AG09319 (cell line): ENCODE measurements at regions not wholly inside any gene's neighbourhood (a gene's known extent, or its start where the extent isn't known, plus 50 kb on each side); places are given as distances from the start of the nearest gene placed in this dataset.
A peak's percentile ranks its signal among the peaks of the same experiment; 100 is the strongest.

Experiments
- DNase-seq: peaks from one replicate; pipeline ENCODE4 v3.0.0-alpha.2; 2010; ENCODE audit warnings: low read depth; ENCODE audit errors: extremely low read depth
- CTCF ChIP-seq: IDR thresholded peaks from 2 replicates; pipeline ENCODE4 v1.5.1; 2011; ENCODE audit warnings: low read depth, mild to moderate bottlenecking, inconsistent platforms, low read length, moderate library complexity

GRCh38 chr10:55146032-55146431, 345.0 kb upstream of the PCDH15 start:
- no peak for TF ChIP-seq CTCF
- no peak for DNase-seq

- DNase-seq: no peak
- no peak for TF ChIP-seq CTCF
Observed at GRCh38 chr10:55144001-55144400, 343.0 kb upstream of the PCDH15 start.

- DNase-seq: no peak
Observed at GRCh38 chr10:55141892-55142291, 340.9 kb upstream of the PCDH15 start.

GRCh38 chr10:55137063-55137462, 336.0 kb upstream of the PCDH15 start:
- TF ChIP-seq CTCF: no peak
- DNase-seq: no peak

More at GRCh38 chr10:55141892-55142291, 340.9 kb upstream of the PCDH15 start:
- no peak for TF ChIP-seq CTCF

GRCh38 chr10:55104738-55105137, 303.7 kb upstream of the PCDH15 start:
- no peak for TF ChIP-seq CTCF
- no peak for DNase-seq

GRCh38 chr10:55098452-55098851, 297.4 kb upstream of the PCDH15 start:
- no peak for DNase-seq
- TF ChIP-seq CTCF: no peak

GRCh38 chr10:55091691-55092328, 290.8 kb upstream of the PCDH15 start:
- no peak for DNase-seq
- TF ChIP-seq CTCF: peak; percentile 47
